Activated CD4-positive, alpha-beta T cell treated with anti-CD3 and anti-CD28 coated beads, Interleukin-10, Interleukin-2, amounts not matched to agents 100 ng/mL and 50 ng/mL, durations not matched to agents 16 hours and 8 hours (primary cell): ENCODE measurements at regions not wholly inside any gene's neighbourhood (a gene's known extent, or its start where the extent isn't known, plus 50 kb on each side); places are given as distances from the start of the nearest gene placed in this dataset.

ENCODE experiments used
- DNase-seq: peaks from one replicate; pipeline ENCODE4 v3.0.0-alpha.2; 2020

GRCh38 chr5:61919920-61920319 lies 386.1 kb upstream of the KIF2A start:
- no peak for DNase-seq

GRCh38 chr5:61924251-61924650 lies 381.8 kb upstream of the KIF2A start:
- no peak for DNase-seq

GRCh38 chr5:61926911-61927310 lies 379.1 kb upstream of the KIF2A start:
- no peak for DNase-seq

- peak; percentile 17 for DNase-seq
Measured at GRCh38 chr5:61931236-61931635, 374.8 kb upstream of the KIF2A start.

- peak; percentile 30 for DNase-seq
Measured at GRCh38 chr5:61933787-61934626, 372.0 kb upstream of the KIF2A start.

GRCh38 chr5:61941637-61942036 lies 364.4 kb upstream of the KIF2A start:
- DNase-seq, result no peak

GRCh38 chr5:61942462-61943049 lies 363.4 kb upstream of the KIF2A start:
- DNase-seq, result no peak

- no peak for DNase-seq
Measured at GRCh38 chr5:61943713-61944112, 362.3 kb upstream of the KIF2A start.

- DNase-seq, result no peak
Measured at GRCh38 chr5:61948151-61948550, 357.9 kb upstream of the KIF2A start.

- DNase-seq, result no peak
Measured at GRCh38 chr5:61949054-61949678, 356.8 kb upstream of the KIF2A start.

GRCh38 chr5:61949679-61950435 lies 356.1 kb upstream of the KIF2A start:
- no peak for DNase-seq

- no peak for DNase-seq
Measured at GRCh38 chr5:61951295-61951694, 354.7 kb upstream of the KIF2A start.

GRCh38 chr5:61953913-61954312 lies 352.1 kb upstream of the KIF2A start:
- no peak for DNase-seq

GRCh38 chr5:61964201-61964600 lies 341.8 kb upstream of the KIF2A start:
- DNase-seq, result no peak

GRCh38 chr5:61965069-61965468 lies 340.9 kb upstream of the KIF2A start:
- no peak for DNase-seq

- no peak for DNase-seq
Measured at GRCh38 chr5:61965490-61965889, 340.5 kb upstream of the KIF2A start.

GRCh38 chr5:61966296-61966955 lies 339.6 kb upstream of the KIF2A start:
- DNase-seq, result no peak

GRCh38 chr5:61966997-61967396 lies 339.0 kb upstream of the KIF2A start:
- no peak for DNase-seq

GRCh38 chr5:61967681-61968080 lies 338.3 kb upstream of the KIF2A start:
- no peak for DNase-seq

- no peak for DNase-seq
Measured at GRCh38 chr5:61969347-61969746, 336.7 kb upstream of the KIF2A start.

GRCh38 chr5:61969755-61970154 lies 336.3 kb upstream of the KIF2A start:
- DNase-seq, result no peak

GRCh38 chr5:61970218-61970617 lies 335.8 kb upstream of the KIF2A start:
- DNase-seq, result no peak

GRCh38 chr5:61974680-61975079 lies 331.3 kb upstream of the KIF2A start:
- DNase-seq, result peak; percentile 73
